ENCODE measurements at regions not wholly inside any gene's neighbourhood (a gene's known extent, or its start where the extent isn't known, plus 50 kb on each side); places are given as distances from the start of the nearest gene placed in this dataset.

- Histone ChIP-seq H3K4me3 (ENCODE audit: low read depth, low read length) (no peak overlapping the region), H3K27ac (no peak overlapping the region), H3K36me3 (replicated peaks) (no peaks in the 10 kb centered on the region), H3K27me3 (replicated peaks) (no peaks in the 10 kb centered on the region)
- in situ Hi-C loops (cut with HindIII; ENCODE audit: low pct_ligation_motif_present, low sequenced_read_pairs), result no loop called here
- no peak for DNase-seq
- TF ChIP-seq CTCF (IDR thresholded peaks at IDR 0.05; ENCODE audit: low read depth, low read length, missing control alignments), result no peak
Measured at GRCh38 chr4:175951794-175952193, 113.8 kb upstream of the WDR17 start.

GRCh38 chr4:175953116-175953515 lies 112.5 kb upstream of the WDR17 start:
- Histone ChIP-seq H3K27ac (no peak overlapping the region), H3K27me3 (replicated peaks) (no peaks in the 10 kb centered on the region), H3K36me3 (replicated peaks) (no peaks in the 10 kb centered on the region), H3K4me3 (ENCODE audit: low read depth, low read length) (no peak overlapping the region)
- in situ Hi-C loops (cut with HindIII; ENCODE audit: low pct_ligation_motif_present, low sequenced_read_pairs), result no loop called here
- no peak for TF ChIP-seq CTCF (IDR thresholded peaks at IDR 0.05; ENCODE audit: low read depth, low read length, missing control alignments)
- no peak for DNase-seq

- TF ChIP-seq CTCF (IDR thresholded peaks at IDR 0.05; ENCODE audit: low read depth, low read length, missing control alignments), result peak; percentile 31
- DNase-seq, result no peak
- no peak overlapping the region for H3K4me3 ChIP-seq (ENCODE audit: low read depth, low read length)
- no peaks in the 10 kb centered on the region for H3K36me3 ChIP-seq (replicated peaks)
- no peaks in the 10 kb centered on the region for H3K27me3 ChIP-seq (replicated peaks)
- in situ Hi-C loops (cut with HindIII; ENCODE audit: low pct_ligation_motif_present, low sequenced_read_pairs), result no loop called here
- H3K27ac ChIP-seq, result no peak overlapping the region
Measured at GRCh38 chr4:175953960-175954521, 111.6 kb upstream of the WDR17 start.

- H3K36me3 ChIP-seq (replicated peaks), result no peaks in the 10 kb centered on the region
- TF ChIP-seq CTCF (IDR thresholded peaks at IDR 0.05; ENCODE audit: low read depth, low read length, missing control alignments), result no peak
- DNase-seq, result no peak
- H3K27me3 ChIP-seq (replicated peaks), result no peaks in the 10 kb centered on the region
- no peak overlapping the region for H3K4me3 ChIP-seq (ENCODE audit: low read depth, low read length)
- no peak overlapping the region for H3K27ac ChIP-seq
- in situ Hi-C loops (cut with HindIII; ENCODE audit: low pct_ligation_motif_present, low sequenced_read_pairs), result no loop called here
Measured at GRCh38 chr4:175954685-175955084, 111.0 kb upstream of the WDR17 start.

DNA sequence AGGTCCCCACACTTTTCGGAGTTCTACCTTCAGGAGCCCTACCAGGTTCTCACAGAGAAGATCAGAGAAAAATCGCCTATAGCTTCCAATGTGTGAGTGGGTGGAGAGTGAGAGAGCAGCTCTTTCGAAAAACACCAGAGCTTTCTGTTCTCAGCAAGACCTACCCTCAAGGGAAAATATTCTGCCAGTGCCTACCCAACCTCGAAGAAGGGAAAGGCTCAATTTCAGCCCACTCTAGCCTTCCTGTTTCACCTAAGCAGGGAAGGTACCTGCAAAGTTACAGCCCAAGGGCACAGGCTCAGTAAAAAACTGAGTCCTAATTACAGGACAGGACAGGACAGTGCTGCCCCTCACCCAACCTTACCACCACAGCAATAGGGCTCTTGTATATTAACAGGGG lies 104.0 kb upstream of the WDR17 start:
- TF ChIP-seq CTCF (IDR thresholded peaks at IDR 0.05; ENCODE audit: low read depth, low read length, missing control alignments), result no peak
- no peaks in the 10 kb centered on the region for H3K36me3 ChIP-seq (replicated peaks)
- DNase-seq, result no peak
- no peak overlapping the region for H3K4me3 ChIP-seq (ENCODE audit: low read depth, low read length)
- H3K27ac ChIP-seq, result no peak overlapping the region
- in situ Hi-C loops (cut with HindIII; ENCODE audit: low pct_ligation_motif_present, low sequenced_read_pairs), result no loop called here
- H3K27me3 ChIP-seq (replicated peaks), result no peaks in the 10 kb centered on the region

DNA sequence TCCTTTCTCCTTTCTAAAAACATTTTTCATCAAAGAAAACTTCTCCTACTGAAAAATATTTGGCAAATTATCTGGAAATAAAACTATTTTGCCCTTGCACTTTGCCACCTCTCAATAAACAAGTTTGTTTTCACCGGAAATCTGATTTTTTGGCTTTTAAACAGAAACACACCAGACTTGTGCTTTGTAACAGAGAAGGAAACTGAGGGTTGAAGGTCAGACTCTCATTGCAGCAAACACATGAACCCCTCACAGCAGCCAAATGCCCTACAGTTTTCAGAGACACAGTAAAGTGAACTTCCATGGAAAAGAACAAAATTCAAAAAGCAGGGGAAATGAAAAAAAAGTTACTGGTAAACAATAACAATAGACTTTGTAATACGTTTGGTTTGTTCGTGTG lies 95.6 kb upstream of the WDR17 start:
- no peaks in the 10 kb centered on the region for H3K27me3 ChIP-seq (replicated peaks)
- no peak overlapping the region for H3K27ac ChIP-seq
- TF ChIP-seq CTCF (IDR thresholded peaks at IDR 0.05; ENCODE audit: low read depth, low read length, missing control alignments), result no peak
- no peaks in the 10 kb centered on the region for H3K36me3 ChIP-seq (replicated peaks)
- in situ Hi-C loops (cut with HindIII; ENCODE audit: low pct_ligation_motif_present, low sequenced_read_pairs), result no loop called here
- H3K4me3 ChIP-seq (ENCODE audit: low read depth, low read length), result no peak overlapping the region
- DNase-seq, result no peak
